Brain microvascular endothelial cell (primary cell): ENCODE measurements at regions not wholly inside any gene's neighbourhood (a gene's known extent, or its start where the extent isn't known, plus 50 kb on each side); places are given as distances from the start of the nearest gene placed in this dataset.
"Not testable (repeated sequence)": the region's sequence is repeated elsewhere in the genome, so short reads cannot be mapped to it uniquely, and the experiment has no call there.

Source experiments
- DNase-seq: peaks from one replicate; pipeline ENCODE4 v3.0.0-alpha.2; 2020
- H3K27ac ChIP-seq: fragments of 250-450 bp; sonication (Bioruptor Pico); 2 replicates; pipeline ENCODE4 v1.5.1; 2020; ENCODE audit warnings: mild to moderate bottlenecking, moderate library complexity
- H3K27me3 ChIP-seq: fragments of 250-450 bp; sonication (Bioruptor Pico); replicated peaks from 2 replicates; pipeline ENCODE4 v1.5.1; 2020; ENCODE audit warnings: mild to moderate bottlenecking
- H3K36me3 ChIP-seq: fragments of 250-450 bp; sonication (Bioruptor Pico); replicated peaks from 2 replicates; pipeline ENCODE4 v1.5.1; 2020; ENCODE audit warnings: mild to moderate bottlenecking
- H3K4me3 ChIP-seq: 2 replicates; pipeline ENCODE4 v1.5.1; 2011; ENCODE audit warnings: low read depth, mild to moderate bottlenecking, control low read depth, low read length, moderate library complexity
- in situ Hi-C: cut with HindIII; loops from 2 replicates; pipeline ENCODE4 v1.10.0; 2017; ENCODE audit warnings: low sequenced_read_pairs, low pct_ligation_motif_present
- TF ChIP-seq, protein P1 (sequence below): IDR thresholded peaks from 2 replicates; pipeline ENCODE4 v1.5.1; 2011; ENCODE audit warnings: low read depth, mild to moderate bottlenecking, moderate library complexity, low read length, control low read depth, inconsistent platforms; ENCODE audit errors: missing control alignments

DNA sequence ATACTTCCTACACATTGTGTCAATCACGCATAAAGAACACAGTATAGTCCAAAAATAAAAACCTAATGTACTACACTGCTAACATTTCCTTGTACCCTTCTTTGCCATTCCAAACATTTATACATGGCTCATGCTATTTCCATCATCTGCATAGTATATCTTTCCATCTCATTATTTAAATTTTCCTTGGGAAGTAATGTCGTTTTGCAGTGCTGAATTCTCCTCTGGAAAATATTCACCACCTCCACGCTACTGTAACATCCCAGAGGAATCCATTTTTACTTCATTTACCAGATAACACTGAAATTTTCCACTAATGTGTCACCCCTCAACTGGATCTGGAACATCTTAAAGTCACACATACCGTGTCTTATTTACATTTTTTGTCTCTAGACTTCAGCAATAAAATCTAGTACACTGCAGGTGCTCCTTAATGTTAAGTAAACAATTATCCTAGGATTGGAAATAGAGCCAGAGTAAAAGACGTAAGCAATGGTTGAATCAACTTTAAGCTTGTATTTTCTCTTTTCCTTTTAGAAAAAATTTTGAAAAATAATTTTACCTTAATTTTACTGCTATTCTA, 881.0 kb downstream of the AMY1C start:
- in situ Hi-C loops: no loop called here
- TF ChIP-seq, protein P1, sequence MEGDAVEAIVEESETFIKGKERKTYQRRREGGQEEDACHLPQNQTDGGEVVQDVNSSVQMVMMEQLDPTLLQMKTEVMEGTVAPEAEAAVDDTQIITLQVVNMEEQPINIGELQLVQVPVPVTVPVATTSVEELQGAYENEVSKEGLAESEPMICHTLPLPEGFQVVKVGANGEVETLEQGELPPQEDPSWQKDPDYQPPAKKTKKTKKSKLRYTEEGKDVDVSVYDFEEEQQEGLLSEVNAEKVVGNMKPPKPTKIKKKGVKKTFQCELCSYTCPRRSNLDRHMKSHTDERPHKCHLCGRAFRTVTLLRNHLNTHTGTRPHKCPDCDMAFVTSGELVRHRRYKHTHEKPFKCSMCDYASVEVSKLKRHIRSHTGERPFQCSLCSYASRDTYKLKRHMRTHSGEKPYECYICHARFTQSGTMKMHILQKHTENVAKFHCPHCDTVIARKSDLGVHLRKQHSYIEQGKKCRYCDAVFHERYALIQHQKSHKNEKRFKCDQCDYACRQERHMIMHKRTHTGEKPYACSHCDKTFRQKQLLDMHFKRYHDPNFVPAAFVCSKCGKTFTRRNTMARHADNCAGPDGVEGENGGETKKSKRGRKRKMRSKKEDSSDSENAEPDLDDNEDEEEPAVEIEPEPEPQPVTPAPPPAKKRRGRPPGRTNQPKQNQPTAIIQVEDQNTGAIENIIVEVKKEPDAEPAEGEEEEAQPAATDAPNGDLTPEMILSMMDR: no peak

DNA sequence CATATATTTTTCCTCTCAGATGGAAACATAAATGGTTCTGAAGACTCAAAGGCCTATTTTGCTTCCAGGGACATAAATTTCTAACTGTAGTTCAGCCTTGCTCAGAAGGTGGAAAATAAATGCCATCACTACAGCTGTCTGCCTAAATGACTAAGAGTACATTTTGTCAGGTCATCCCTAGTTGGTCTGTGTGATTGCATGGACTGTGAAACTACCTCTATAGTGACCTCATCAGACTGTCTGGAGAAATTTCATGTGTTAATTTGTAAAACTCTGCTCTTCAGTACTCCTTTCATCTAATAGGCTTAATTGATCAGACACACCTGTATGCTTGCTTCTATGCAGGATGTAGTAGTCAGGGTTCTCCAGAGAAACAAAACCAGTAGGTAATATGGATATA, 886.9 kb downstream of the AMY1C start:
- TF ChIP-seq, protein P1: no peak
- H3K27ac ChIP-seq: no peak overlapping the region
- in situ Hi-C loops: no loop called here

More for the DNA sequence above, 881.0 kb downstream of the AMY1C start:
- DNase-seq: no peak
- H3K27ac ChIP-seq: no peak overlapping the region
- H3K36me3 ChIP-seq: no peaks in the 10 kb centered on the region
- H3K4me3 ChIP-seq: no peak overlapping the region
- H3K27me3 ChIP-seq: no peaks in the 10 kb centered on the region

DNA sequence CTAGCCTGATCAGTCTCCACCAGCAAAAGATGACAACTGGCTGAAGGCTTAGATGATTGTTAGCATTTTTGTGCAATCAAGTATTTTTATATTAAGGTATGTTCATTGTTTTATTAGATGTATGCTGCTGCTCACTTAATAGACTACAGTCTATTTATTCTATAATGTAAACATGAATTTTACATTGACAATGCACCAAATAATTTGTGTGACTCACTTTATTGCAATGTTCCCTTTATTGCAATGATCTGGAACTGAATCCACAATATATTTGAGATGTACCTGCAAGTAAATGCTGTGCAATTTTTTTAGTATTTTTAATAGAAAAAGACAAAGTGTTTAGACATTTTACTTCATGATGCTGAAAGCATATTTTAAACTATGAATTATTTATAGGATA, 896.5 kb downstream of the AMY1C start:
- TF ChIP-seq, protein P1: no peak
- DNase-seq: no peak
- no peak overlapping the region for H3K27ac ChIP-seq
- H3K4me3 ChIP-seq: no peak overlapping the region
- H3K27me3 ChIP-seq: no peaks in the 10 kb centered on the region
- in situ Hi-C loops: no loop called here
- H3K36me3 ChIP-seq: no peaks in the 10 kb centered on the region

More for the DNA sequence above, 886.9 kb downstream of the AMY1C start:
- H3K4me3 ChIP-seq: no peak overlapping the region
- H3K36me3 ChIP-seq: no peaks in the 10 kb centered on the region
- DNase-seq: no peak
- H3K27me3 ChIP-seq: no peaks in the 10 kb centered on the region

DNA sequence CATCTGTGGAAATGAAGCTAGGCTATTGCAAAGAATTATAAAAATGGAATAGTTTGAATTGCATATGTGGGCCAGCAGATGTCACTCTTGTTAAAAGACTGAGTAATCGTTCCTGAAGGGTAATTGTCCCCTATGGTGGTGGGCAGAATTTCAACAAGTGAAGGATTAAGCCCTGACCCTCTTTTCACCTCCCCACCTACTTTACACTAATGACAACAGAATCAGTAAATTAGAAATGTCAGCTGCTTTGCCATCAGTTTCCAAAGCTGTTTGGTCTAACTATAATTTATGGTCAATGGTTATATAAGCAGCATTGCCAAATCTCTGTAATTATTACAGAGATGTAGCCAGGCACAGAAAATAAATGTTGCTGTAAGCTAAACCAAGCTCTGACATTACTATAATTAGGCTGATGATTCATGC, 898.6 kb downstream of the AMY1C start:
- Histone ChIP-seq H3K36me3 (no peaks in the 10 kb centered on the region), H3K4me3 (no peak overlapping the region), H3K27ac (no peak overlapping the region), H3K27me3 (no peaks in the 10 kb centered on the region)
- in situ Hi-C loops: no loop called here
- TF ChIP-seq, protein P1: peak; percentile 46
- peak; percentile 5 for DNase-seq

DNA sequence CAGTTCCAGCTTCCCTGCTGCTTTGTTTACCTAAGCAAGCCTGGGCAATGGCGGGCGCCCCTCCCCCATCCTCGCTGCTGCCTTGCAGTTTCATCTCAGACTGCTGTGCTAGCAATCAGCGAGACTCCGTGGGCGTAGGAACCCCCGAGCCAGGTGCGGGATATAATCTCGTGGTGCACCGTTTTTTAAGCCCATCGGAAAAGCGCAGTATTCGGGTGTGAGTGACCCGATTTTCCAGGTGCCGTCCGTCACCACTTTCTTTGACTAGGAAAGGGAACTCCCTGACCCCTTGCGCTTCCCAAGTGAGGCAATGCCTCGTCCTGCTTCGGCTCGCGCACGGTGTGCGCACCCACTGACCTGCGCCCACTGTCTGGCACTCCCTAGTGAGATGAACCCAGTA, 914.7 kb downstream of the AMY1C start:
- in situ Hi-C loops, H3K4me3 ChIP-seq: not testable (repeated sequence)

DNA sequence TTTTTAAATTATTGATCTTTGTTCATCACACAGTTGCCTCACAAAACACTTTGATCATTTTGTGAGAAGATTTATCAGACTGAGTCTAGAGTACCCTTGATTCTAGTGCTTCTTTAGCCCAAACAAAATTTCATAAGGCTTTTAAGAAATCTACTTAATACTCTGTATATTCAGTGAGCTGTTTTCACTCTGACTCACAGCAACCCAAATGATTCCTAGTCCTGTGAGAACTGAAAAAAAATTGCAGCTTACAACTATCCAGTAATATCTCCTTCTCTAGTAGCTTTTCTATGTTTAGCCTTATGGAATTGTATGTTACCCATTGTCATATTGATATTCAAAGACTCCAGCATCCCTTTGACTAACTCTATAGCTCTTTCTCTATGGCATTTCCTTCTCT, 915.6 kb downstream of the AMY1C start:
- Histone ChIP-seq H3K4me3 (no peak overlapping the region), H3K36me3 (no peaks in the 10 kb centered on the region), H3K27ac (no peak overlapping the region), H3K27me3 (no peaks in the 10 kb centered on the region)
- TF ChIP-seq, protein P1: no peak
- DNase-seq: no peak
- in situ Hi-C loops: no loop called here

More for the DNA sequence above, 914.7 kb downstream of the AMY1C start:
- H3K27me3 ChIP-seq, H3K36me3 ChIP-seq, H3K27ac ChIP-seq, DNase-seq: not testable (repeated sequence)
